DOHH2 (cell line): ENCODE measurements at regions not wholly inside any gene's neighbourhood (a gene's known extent, or its start where the extent isn't known, plus 50 kb on each side); places are given as distances from the start of the nearest gene placed in this dataset.
A peak's percentile ranks its signal among the peaks of the same experiment; 100 is the strongest.

Experiments used
- H3F3A ChIP-seq: fragments of 200-600 bp; sonication (generic), shearing (Covaris generic); 2 replicates; pipeline ENCODE4 v1.6.0; 2016; ENCODE audit warnings: antibody characterized with exemption, mild to moderate bottlenecking; ENCODE audit not compliant: control insufficient read depth, insufficient read depth
- H3K27ac ChIP-seq: fragments of 200-600 bp; sonication (generic); 2 replicates; pipeline ENCODE4 v1.5.1; 2014; ENCODE audit warnings: low read depth, mild to moderate bottlenecking, low read length, moderate library complexity
- H3K27me3 ChIP-seq: fragments of 200-600 bp; sonication (generic); 2 replicates; pipeline ENCODE4 v1.6.1; 2014; ENCODE audit warnings: mild to moderate bottlenecking, low read length, mixed read lengths; ENCODE audit not compliant: control insufficient read depth
- H3K36me3 ChIP-seq: fragments of 200-600 bp; sonication (generic); 2 replicates; pipeline ENCODE4 v1.6.1; 2014; ENCODE audit warnings: mild to moderate bottlenecking, low read length, moderate library complexity, mixed read lengths; ENCODE audit not compliant: control insufficient read depth
- H3K4me1 ChIP-seq: fragments of 200-600 bp; sonication (generic); 2 replicates; pipeline ENCODE4 v1.6.1; 2014; ENCODE audit warnings: mild to moderate bottlenecking, low read length, mixed read lengths; ENCODE audit not compliant: control insufficient read depth
- H3K4me2 ChIP-seq: fragments of 200-600 bp; sonication (generic); 2 replicates; pipeline ENCODE4 v1.6.0; 2014; ENCODE audit warnings: mild to moderate bottlenecking, low read length, moderate library complexity
- H3K4me3 ChIP-seq: fragments of 200-600 bp; sonication (generic); 2 replicates; pipeline ENCODE4 v1.5.1; 2014; ENCODE audit warnings: mild to moderate bottlenecking, low read length, mixed read lengths
- H3K79me2 ChIP-seq: fragments of 200-600 bp; sonication (generic); 2 replicates; pipeline ENCODE4 v1.6.1; 2014; ENCODE audit warnings: mild to moderate bottlenecking, low read length, mixed read lengths; ENCODE audit not compliant: control insufficient read depth
- H3K9me2 ChIP-seq: fragments of 200-600 bp; sonication (generic); replicated peaks from 2 replicates; pipeline ENCODE4 v1.6.1; 2014; ENCODE audit warnings: mild to moderate bottlenecking, low read length, mixed read lengths; ENCODE audit not compliant: control insufficient read depth
- H3K9me3 ChIP-seq: fragments of 200-600 bp; sonication (generic); 2 replicates; pipeline ENCODE4 v1.6.1; 2014; ENCODE audit warnings: antibody characterized with exemption, low read length, mixed read lengths; ENCODE audit not compliant: control insufficient read depth, insufficient read depth
- H4K20me1 ChIP-seq: fragments of 200-600 bp; sonication (generic); 2 replicates; pipeline ENCODE4 v1.6.0; 2014; ENCODE audit warnings: low read depth, mild to moderate bottlenecking, antibody characterized with exemption, low read length, moderate library complexity; ENCODE audit not compliant: control insufficient read depth, insufficient read depth
- EZH2phosphoT487 ChIP-seq: fragments of 200-600 bp; sonication (generic); IDR thresholded peaks from 2 replicates; pipeline ENCODE4 v1.6.1; 2017; ENCODE audit warnings: borderline replicate concordance, mild to moderate bottlenecking, antibody characterized with exemption, low read length, moderate library complexity, mixed read lengths
- TF ChIP-seq, protein P1 (sequence below): fragments of 200-600 bp; sonication (generic); IDR thresholded peaks from one replicate; pipeline ENCODE4 v1.5.1; 2014; ENCODE audit warnings: antibody characterized with exemption, mild to moderate bottlenecking, low read depth, low read length; ENCODE audit not compliant: poor library complexity, severe bottlenecking

DNA sequence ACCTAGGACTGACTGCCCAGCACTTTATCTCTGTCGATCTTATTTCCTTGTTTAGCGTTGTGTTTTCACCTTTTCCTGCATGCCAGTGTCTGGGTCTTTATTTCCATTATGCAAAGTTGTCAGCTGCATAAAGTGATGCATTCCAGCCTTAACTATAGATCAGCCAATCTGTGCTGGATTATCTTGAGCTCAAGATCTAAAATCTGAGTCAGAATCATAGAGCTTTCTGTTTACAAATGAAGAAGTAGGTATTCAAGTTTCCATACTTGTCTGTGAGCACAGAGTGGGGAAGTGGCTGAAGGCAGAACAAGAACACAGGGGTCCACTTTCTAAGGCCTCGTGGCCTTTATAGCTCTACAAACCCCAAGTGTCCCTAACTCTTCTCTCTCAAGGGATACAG is 82.4 kb upstream of the PLCL2 start:
- Histone ChIP-seq H3F3A (peaks cover 11% of the 10 kb centered on the region), H3K4me3 (peak overlapping the region; percentile 63), H3K27me3 (no peaks in the 10 kb centered on the region), H3K4me2 (peak overlapping the region; percentile 89), H3K36me3 (no peaks in the 10 kb centered on the region; the same call in 1 of the 2 replicates), H3K9me3 (no peaks in the 10 kb centered on the region), H3K4me1 (peaks cover 55% of the 10 kb centered on the region), H3K9me2 (no peaks in the 10 kb centered on the region), H3K27ac (peak overlapping the region; percentile 85), H3K79me2 (no peaks in the 10 kb centered on the region), H4K20me1 (no peaks in the 10 kb centered on the region)
- TF ChIP-seq, protein P1, sequence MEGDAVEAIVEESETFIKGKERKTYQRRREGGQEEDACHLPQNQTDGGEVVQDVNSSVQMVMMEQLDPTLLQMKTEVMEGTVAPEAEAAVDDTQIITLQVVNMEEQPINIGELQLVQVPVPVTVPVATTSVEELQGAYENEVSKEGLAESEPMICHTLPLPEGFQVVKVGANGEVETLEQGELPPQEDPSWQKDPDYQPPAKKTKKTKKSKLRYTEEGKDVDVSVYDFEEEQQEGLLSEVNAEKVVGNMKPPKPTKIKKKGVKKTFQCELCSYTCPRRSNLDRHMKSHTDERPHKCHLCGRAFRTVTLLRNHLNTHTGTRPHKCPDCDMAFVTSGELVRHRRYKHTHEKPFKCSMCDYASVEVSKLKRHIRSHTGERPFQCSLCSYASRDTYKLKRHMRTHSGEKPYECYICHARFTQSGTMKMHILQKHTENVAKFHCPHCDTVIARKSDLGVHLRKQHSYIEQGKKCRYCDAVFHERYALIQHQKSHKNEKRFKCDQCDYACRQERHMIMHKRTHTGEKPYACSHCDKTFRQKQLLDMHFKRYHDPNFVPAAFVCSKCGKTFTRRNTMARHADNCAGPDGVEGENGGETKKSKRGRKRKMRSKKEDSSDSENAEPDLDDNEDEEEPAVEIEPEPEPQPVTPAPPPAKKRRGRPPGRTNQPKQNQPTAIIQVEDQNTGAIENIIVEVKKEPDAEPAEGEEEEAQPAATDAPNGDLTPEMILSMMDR = no peak
- no peak for TF ChIP-seq EZH2phosphoT487

GRCh38 chr3:16803019-16803418 is 81.7 kb upstream of the PLCL2 start:
- H4K20me1 ChIP-seq = no peaks in the 10 kb centered on the region
- peak overlapping the region; percentile 10; the same call in 1 of the 2 replicates for H3K4me3 ChIP-seq
- H3K4me2 ChIP-seq = peak overlapping the region; percentile 89
- H3K36me3 ChIP-seq = no peaks in the 10 kb centered on the region; the same call in 1 of the 2 replicates
- H3F3A ChIP-seq = peaks cover 11% of the 10 kb centered on the region
- H3K27ac ChIP-seq = peak overlapping the region; percentile 85
- H3K27me3 ChIP-seq = no peaks in the 10 kb centered on the region
- H3K9me2 ChIP-seq = no peaks in the 10 kb centered on the region
- peaks cover 49% of the 10 kb centered on the region for H3K4me1 ChIP-seq
- no peaks in the 10 kb centered on the region for H3K9me3 ChIP-seq
- no peaks in the 10 kb centered on the region for H3K79me2 ChIP-seq
- TF ChIP-seq, protein P1 = no peak
- TF ChIP-seq EZH2phosphoT487 = no peak

DNA sequence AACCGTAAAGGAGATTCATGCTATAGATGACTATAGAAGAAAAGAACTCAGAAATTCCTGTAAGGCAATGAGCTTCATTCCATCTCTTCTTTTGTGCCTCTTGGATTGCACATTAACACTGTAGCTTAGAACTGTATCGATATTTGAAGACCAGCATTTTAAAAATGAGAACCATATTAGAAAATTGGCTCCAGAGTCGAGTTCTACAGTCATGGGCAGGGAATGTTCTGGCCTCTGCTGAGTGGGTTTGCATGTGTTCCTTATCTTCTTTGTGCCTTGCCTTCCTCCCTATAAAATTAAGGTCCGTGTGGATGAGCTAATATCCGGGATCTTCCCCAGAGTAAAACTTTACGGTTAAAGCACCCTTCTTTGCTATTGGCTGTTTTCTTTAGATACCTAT is 77.4 kb upstream of the PLCL2 start:
- Histone ChIP-seq H3K4me3 (no peak overlapping the region), H3K27me3 (no peaks in the 10 kb centered on the region)

More for the DNA sequence above, 77.4 kb upstream of the PLCL2 start:
- H3K4me2 ChIP-seq = no peak overlapping the region
- TF ChIP-seq, protein P1 = no peak
- TF ChIP-seq EZH2phosphoT487 = no peak
- H3F3A ChIP-seq = peaks cover 3% of the 10 kb centered on the region
- H3K36me3 ChIP-seq = no peaks in the 10 kb centered on the region
- H3K4me1 ChIP-seq = peaks cover 13% of the 10 kb centered on the region
- no peaks in the 10 kb centered on the region for H3K9me2 ChIP-seq
- no peak overlapping the region for H3K27ac ChIP-seq
- no peaks in the 10 kb centered on the region for H4K20me1 ChIP-seq
- H3K9me3 ChIP-seq = no peaks in the 10 kb centered on the region
- H3K79me2 ChIP-seq = no peaks in the 10 kb centered on the region
